Non-pigmented ciliary epithelial cell (primary cell): ENCODE measurements at regions not wholly inside any gene's neighbourhood (a gene's known extent, or its start where the extent isn't known, plus 50 kb on each side); places are given as distances from the start of the nearest gene placed in this dataset.
A peak's percentile ranks its signal among the peaks of the same experiment; 100 is the strongest.
"Not testable (repeated sequence)": the region's sequence is repeated elsewhere in the genome, so short reads cannot be mapped to it uniquely, and the experiment has no call there.

Experiments
- DNase-seq: peaks from one replicate; pipeline ENCODE4 v3.0.0-alpha.2; 2010; ENCODE audit warnings: low read depth

- DNase-seq = peak; percentile 88
Observed at GRCh38 chr4:110361921-110362320, 114.0 kb upstream of the ENPEP start.

DNA sequence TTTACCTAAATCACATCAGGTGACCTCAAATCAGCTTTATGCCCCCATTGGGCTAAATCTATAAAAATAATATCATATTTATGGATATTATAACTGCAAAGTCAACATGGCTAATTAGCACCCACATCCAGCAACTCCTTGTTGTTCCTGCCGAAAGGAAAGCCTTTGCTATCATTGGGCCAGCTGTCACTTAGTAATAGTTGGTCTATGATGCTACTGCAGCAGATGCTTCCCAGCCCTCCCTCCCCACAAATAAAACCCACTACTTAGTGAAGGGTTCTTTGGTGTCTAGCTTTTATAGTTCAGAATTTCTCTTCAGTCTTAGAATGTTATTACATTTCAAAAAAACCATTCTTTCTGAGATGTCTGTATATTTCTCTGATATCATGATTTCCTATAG, 116.9 kb upstream of the ENPEP start:
- no peak for DNase-seq

DNA sequence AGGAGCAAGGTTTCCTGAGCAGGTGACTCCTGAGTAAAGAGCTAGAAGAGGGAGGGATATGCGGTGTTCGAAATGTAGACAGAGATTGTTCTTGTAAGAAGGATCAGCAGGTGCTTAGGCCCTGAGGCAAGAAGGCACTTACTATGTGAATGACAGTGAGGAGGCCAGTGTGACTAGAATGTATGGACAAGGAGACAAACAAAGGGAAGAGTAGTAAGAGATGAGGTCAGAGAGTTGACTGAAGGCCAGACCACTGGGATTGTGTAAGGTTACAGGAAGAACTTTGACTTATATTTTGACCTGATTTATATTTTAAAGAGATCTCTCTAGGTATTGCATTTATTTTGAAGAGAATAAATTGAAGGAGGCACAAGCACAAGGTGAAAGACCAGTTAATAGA, 118.4 kb upstream of the ENPEP start:
- no peak for DNase-seq

DNA sequence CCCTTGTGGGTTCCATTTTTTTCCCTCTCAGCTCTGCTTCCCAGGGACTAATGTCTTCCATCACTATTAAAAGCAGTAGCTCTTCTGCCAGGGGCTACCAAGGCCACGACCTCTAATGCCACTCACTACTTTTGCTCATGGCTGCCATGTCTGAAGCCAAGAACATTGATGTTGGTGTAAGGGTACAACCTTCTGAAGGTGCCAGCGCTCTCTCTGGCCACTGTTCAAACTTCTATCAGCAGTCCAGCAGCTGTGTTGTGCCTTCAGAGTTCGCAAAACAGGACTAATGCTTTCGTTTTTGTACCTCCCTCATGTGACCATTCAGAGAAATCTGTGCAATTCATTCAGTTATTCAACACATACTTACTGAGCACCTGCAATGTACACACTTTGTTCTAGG, 121.5 kb upstream of the ENPEP start:
- no peak for DNase-seq

DNA sequence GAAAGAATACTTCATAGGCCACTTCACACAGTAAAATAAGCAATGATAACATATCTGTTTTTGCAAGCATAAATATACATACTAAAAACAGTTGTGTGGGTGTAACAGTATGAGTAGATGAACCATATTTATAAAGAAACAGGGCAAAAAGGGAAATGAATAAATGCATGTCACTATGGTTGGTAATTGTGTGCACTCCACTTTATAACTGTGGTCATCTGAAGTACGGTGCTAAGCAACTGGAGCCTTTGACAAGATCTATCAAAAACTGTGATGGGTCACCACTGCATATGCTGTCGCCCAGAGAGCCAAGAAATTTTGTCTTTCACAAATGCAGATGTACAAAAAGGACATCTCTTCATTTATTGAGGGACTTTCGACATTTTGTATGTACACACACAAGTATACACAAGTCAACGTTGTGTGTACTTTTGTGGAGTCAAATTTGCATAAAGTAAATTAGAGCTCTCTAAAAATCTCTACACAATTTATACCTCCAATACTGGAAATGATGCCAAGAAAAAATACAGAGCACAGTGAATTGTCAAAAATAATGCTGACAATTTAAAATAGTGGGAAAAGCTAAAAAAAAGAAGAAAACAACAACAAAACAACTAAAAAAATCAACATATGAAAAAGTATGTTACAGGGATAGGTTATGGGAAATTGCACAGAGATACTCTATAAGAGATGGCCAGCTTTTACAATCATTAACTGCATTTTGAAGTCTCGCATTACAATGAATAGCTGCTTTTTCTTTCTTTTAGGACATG, 123.1 kb upstream of the ENPEP start:
- DNase-seq = no peak

DNA sequence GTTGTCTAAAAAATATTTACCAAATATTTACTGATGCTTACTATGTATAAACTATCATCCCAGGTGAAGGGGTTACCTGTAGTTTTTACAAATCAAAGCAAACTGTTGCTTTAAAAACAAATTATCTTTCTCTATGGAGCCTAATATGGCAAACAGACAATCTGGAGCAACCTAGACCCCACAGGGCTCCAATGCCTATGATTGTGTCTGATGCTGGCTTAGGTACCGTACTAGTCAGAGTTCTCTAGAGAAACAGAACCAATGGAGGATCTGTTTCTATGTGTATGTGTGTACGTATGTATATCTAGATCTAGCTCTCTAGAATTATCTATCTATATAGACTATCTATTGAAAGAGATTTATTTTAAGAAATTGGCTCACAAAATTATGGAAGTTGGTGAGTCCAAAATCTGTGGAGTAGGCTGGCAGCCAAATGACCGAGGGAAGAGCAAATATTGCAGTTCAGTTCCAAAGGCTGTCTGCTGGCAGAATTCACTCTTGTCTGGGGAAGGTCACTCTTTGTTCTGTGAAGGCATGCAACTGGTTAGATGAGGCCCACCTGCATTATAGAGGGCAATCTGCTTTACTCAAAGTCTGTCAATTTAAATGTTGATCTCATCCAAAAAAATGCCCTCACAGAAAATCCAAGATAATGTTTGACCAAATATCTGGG, 127.1 kb upstream of the ENPEP start:
- no peak for DNase-seq

- DNase-seq = no peak
Observed at GRCh38 chr4:110347805-110348204, 128.2 kb upstream of the ENPEP start.

DNA sequence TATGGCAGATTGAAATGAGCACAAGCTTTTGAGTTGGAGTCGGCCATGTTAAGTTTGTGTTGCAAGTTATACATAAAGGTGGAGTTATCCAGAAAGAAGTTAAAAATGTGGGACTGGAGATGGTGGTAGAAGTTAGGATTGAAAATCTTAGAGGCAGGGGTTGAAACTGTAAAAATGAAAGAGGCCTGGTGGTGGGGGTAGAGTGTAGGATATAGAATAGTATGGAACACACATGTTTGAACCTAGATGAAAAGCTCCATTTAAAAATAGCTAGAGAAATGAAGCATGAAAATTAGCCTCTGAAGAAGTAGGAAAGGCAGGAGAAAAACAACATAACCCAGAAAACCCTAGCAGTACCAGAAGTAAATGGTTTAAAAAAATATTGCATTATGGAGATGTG, 131.8 kb upstream of the ENPEP start:
- no peak for DNase-seq

GRCh38 chr4:110343534-110343933, 132.4 kb upstream of the ENPEP start:
- no peak for DNase-seq

DNA sequence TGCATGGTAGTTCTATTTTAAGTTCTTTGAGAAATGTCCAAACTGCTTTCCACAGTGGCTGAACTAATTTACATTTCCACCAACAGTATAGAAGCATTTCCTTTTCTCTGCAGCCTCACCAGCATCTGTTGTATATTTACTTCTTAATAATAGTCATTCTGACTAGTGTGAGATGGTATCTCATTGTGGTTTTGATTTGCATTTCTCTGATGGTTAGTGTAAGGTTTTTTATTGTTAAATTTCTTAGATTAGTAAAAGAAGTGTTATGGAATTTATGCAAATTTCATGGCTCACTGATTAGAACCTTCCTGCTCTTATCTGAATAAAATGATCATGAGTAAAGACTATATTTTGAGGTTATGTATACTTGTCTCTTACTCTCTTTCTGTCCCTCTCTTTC, 134.8 kb upstream of the ENPEP start:
- DNase-seq = not testable (repeated sequence)

DNA sequence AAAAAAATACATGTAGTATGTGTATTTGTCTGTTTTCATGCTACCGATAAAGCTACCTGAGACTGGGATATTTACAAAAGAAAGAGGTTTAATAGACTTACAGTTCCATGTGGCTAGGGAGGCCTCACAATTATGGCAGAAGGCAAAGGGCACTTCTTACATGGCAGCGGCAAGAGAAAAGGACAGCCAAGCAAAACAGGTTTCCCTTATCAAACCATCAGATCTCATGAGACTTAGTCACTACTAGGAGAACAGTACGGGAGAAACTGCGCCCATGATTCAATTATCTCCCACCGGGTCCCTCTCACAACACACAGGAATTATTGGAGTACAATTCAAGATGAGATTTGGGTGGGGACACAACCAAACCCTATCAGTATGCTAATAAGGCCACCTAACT, 137.0 kb upstream of the ELOVL6 start:
- no peak for DNase-seq

DNA sequence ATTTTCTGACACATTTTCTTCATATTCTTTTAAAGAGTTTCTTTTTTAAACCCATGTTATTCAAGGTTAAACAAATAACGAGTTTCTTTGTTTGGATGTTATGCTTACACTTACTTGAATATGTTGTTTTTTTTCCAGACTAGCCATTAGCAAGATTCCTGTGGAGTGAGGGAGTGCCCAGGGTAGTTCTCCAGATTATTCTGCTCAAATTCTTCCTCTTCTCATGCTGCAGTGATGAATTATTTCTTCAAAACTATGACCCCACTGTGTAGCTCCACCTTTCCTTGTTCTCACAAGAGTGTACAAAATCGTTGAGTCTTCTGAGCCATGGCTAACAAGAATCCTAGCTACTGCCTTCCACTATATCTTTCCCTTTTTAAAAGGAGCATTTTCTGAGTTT, 134.1 kb upstream of the ELOVL6 start:
- no peak for DNase-seq

- not testable (repeated sequence) for DNase-seq
Observed at GRCh38 chr4:110326426-110326825, 128.0 kb upstream of the ELOVL6 start.

GRCh38 chr4:110310795-110311194, 112.4 kb upstream of the ELOVL6 start:
- no peak for DNase-seq

DNA sequence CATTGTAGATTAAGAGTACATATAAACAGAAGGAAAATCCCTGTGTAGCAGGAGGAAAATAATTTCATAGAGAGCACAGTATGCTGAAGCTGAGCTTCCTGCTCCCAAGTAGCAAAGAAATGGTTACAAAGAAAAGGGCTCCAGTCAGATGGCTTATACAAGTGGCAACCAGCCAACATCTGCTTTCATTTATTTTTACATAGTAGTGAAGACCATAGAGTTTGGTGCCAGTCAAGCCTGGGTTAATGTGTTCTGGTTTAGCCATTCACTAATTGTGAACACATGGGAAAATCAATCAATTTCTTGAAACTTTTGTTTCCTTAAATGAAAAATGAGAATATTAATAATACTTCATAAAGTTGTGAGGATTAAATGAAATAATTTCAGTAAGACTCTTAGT, 111.3 kb upstream of the ELOVL6 start:
- no peak for DNase-seq

DNA sequence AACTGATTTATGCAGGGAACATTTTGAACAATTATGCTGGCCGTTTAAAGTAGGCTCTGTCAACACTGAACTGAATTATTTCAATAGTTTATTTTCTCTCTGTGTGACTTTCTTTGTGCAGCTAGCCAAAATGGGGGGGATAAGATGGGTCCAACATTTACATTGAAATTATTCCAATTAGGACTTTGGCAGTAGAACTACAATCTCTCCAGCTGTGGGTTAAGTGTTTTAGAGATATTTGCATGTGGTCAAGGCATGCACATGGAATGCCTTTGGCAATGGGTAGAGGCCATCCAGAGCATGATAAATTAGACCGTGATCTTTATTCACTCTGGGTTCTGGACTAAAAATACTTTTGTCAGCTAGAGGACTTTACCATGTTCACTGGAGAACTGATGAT, 107.9 kb upstream of the ELOVL6 start:
- DNase-seq = no peak

DNA sequence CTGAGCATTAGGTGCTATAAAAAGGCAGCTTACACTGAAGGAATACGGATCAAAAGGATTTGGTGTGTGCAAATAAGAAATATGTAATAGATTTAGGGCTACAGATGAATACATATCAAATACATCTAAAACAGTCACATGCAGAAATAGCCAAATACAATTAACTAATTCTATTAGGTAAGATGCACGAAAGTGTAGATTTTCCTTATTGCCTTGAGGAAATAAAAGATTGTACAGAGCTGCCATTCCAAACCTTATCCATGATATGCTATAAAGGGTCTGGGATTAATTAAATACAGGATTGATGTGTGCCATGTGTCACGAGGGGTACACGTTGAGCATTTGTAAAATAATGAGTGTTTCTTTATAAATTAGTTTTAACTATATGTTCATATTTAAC, 107.0 kb upstream of the ELOVL6 start:
- no peak for DNase-seq

DNA sequence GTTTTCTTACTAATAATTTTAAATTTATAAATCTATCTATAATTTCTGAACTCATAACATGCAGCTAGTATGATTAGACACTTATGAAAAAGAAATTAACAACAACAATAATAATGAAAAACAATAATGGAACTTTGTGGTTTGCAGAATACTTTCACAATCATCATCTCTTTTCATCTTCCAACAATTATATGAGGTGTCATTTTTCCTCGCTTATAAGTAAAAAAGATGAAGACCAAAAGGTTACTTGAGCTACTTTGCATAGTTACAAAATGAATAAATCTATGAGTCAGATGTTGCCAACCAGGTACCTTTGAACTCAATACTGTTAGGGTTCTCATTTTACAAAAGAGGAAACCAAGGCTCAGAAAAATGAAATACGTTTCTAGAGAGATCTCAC, 98.5 kb upstream of the ELOVL6 start:
- DNase-seq = no peak

GRCh38 chr4:110294165-110294564, 95.8 kb upstream of the ELOVL6 start:
- no peak for DNase-seq

- DNase-seq = no peak
Observed at GRCh38 chr4:110292994-110293744, 94.8 kb upstream of the ELOVL6 start.

DNA sequence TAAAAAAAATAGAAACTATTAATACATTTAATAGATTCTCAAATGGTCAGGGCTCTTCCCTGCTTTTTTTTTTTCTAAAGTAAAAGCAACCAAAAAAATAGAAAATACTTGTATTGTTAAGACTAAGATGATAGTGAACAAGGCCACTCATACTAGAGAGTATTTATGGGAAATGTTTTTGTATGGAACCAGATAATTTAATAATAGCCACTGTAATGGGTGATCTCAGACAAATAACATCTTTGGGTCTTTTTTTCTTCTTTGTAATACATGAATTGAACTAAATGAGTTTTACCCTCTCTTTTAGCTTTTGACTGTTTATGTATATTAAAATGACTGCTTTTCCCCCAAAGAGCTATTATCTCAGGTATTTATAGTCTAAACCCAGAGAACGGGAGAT, 92.1 kb upstream of the ELOVL6 start:
- no peak for DNase-seq

GRCh38 chr4:110289601-110290100, 91.2 kb upstream of the ELOVL6 start:
- no peak for DNase-seq

DNA sequence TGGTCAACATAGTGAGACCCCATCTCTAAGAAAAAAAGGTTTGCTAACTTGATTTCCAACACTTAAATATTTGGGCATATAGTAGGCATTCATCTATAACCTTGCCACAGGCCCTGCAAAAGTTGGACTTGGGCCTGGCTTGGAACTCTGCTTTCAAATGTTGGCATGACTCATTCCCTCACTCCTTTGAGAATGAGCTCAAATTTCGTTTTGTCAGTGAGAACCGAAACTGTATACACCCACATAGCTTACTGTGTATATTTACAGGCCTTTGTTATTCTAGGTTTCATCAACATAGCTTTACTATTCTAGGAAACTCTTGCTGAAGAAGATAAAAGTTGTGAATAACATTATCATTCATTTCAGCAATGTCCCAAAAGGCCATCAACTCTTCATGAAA, 88.7 kb upstream of the ELOVL6 start:
- peak; percentile 55 for DNase-seq
